ENCODE measurements at regions not wholly inside any gene's neighbourhood (a gene's known extent, or its start where the extent isn't known, plus 50 kb on each side); places are given as distances from the start of the nearest gene placed in this dataset.

DNA sequence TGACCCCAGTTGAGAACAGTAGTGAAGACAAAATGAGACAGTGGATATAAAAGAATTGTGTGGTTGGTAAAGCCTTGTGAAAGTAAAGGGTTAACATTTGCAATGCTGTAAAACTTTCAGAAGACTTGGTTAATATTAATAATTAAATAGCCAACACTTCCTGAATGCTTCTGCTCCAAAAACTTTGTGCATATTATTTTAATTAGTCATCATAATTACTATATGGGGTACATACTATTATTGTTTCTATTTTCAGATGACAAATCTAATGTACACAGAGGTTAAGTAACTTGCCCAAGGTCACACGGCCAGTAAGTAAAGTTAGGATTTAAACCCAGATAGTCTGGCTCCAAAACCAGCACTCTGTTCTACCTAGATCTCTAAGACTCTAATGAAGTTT lies 291.3 kb downstream of the OGFRL1 start:
- H3K4me3 ChIP-seq (replicated peaks in 1 of 2; ENCODE audit: low read depth in 2 of 2, low read length in 2 of 2): no peak overlapping the region
- no peak for DNase-seq (ENCODE audit: low read depth in 2 of 2)
- TF ChIP-seq, protein P1, sequence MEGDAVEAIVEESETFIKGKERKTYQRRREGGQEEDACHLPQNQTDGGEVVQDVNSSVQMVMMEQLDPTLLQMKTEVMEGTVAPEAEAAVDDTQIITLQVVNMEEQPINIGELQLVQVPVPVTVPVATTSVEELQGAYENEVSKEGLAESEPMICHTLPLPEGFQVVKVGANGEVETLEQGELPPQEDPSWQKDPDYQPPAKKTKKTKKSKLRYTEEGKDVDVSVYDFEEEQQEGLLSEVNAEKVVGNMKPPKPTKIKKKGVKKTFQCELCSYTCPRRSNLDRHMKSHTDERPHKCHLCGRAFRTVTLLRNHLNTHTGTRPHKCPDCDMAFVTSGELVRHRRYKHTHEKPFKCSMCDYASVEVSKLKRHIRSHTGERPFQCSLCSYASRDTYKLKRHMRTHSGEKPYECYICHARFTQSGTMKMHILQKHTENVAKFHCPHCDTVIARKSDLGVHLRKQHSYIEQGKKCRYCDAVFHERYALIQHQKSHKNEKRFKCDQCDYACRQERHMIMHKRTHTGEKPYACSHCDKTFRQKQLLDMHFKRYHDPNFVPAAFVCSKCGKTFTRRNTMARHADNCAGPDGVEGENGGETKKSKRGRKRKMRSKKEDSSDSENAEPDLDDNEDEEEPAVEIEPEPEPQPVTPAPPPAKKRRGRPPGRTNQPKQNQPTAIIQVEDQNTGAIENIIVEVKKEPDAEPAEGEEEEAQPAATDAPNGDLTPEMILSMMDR (IDR thresholded peaks at IDR 0.05; ENCODE audit: low read depth, low read length): no peak

DNA sequence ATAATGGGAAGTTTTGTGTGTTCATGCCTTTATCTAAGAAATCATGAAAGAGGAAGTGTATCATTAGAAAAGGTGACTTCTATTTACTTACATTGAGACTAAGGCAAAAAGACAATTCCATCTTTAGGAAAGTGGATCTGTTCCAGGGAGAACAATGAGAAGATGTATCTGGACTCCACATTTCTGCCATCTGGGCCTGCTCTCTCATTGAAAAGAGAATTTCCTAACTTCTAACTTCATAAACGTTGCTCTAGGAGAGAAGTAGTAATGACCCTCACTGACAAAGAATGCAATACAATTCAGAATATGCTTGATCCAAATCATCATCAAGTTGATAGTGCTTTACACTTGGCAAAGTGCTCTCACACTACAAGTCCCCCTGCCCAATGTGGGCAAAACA lies 294.2 kb downstream of the OGFRL1 start:
- no peak for DNase-seq (ENCODE audit: low read depth in 2 of 2)
- H3K4me3 ChIP-seq (replicated peaks in 1 of 2; ENCODE audit: low read depth in 2 of 2, low read length in 2 of 2): no peak overlapping the region
- TF ChIP-seq, protein P1 (IDR thresholded peaks at IDR 0.05; ENCODE audit: low read depth, low read length): no peak

DNA sequence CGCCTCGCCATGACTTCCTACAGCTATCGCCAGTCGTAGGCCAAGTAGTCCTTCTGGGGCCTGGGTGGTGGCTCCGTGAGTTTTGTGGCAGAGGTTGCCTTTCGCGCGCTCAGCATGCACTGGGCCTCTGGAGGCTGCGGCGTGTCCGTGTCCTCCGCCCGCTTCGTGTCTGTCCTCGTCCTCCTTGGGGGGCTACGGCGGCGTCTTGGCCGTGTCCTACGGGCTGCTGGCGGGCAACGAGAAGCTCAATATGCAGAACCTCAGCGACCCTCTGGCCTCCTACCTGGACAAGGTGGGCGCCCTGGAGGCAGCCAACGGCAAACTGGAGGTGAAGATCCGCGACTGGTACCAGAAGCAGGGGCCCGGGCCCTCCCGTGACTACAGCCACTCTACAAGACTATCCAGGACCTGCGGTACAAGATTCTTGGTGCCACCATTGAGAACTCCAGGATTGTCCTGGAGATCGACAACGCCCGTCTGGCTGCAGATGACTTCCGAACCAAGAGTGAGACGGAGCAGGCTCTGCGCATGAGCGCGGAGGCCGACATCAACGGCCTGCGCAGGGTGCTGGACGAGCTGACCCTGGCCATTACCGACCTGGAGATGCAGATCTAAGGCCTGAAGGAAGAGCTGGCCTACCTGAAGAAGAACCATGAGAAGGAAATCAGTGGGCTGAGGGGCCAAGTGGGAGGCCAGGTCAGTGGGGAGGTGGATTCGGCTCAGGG lies 296.3 kb downstream of the OGFRL1 start:
- H3K4me3 ChIP-seq (replicated peaks in 1 of 2; ENCODE audit: low read depth in 2 of 2, low read length in 2 of 2): no peak overlapping the region
- TF ChIP-seq, protein P1 (IDR thresholded peaks at IDR 0.05; ENCODE audit: low read depth, low read length): no peak
- no peak for DNase-seq (ENCODE audit: low read depth in 2 of 2)

DNA sequence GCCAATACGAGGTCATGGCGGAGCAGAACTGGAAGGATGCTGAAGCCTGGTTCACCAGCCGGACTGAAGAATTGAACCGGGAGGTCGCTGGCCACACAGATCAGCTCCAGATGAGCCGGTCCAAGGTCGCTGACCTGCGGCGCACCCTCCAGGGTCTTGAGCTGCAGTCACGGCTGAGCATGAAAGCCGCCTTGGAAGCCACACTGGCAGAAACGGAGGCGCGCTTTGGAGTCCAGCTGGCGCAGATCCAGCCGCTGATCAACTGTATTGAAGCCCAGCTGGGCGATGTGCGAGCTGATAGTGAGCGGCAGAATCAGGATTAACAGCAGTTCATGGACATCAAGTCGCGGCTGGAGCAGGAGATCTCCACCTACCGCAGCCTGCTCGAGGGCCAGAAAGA lies 296.9 kb downstream of the OGFRL1 start:
- H3K4me3 ChIP-seq (replicated peaks in 1 of 2; ENCODE audit: low read depth in 2 of 2, low read length in 2 of 2): no peak overlapping the region
- TF ChIP-seq, protein P1 (IDR thresholded peaks at IDR 0.05; ENCODE audit: low read depth, low read length): no peak
- DNase-seq (ENCODE audit: low read depth in 2 of 2): no peak

DNA sequence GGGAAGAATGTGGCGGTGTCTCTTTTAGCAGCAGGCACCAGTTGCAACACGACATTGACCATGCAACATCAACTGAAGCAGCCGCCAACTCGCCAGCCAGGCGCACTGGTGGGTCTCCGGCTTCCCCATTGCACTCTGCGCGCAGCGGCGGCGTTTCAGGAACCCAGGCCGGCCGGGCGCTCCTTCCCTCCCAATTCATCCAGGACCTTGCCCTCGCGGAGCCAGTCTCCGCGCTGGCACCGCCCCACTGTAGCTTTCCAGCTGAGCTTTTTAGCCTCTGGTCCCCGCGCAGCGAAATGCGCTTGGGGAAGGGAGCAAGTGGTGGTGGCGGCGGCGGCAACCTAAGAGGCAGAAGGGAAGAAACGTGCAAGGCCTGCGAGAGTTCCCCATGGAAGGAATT lies 297.9 kb upstream of the RIMS1 start:
- H3K4me3 ChIP-seq (replicated peaks in 1 of 2; ENCODE audit: low read depth in 2 of 2, low read length in 2 of 2): no peak overlapping the region

DNA sequence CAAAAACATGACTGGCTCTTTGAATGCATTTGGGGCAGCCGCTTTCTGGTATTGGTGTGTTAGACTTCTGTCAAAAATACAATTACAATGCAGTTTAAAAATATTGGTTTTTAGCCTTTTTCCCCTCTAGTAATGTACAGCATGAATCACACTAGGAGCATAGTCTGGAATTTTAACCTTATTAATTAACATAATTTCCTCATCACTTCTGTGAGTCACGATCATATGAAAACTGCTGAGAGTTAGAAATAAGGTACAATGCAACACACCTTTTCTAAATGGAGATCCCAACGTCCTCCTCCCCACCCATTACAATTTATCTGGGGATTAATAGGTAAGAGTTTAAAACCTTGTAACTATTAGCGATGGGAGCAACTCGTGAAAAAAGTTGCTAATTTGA lies 297.1 kb upstream of the RIMS1 start:
- TF ChIP-seq, protein P1 (IDR thresholded peaks at IDR 0.05; ENCODE audit: low read depth, low read length): no peak
- no peak overlapping the region for H3K4me3 ChIP-seq (replicated peaks in 1 of 2; ENCODE audit: low read depth in 2 of 2, low read length in 2 of 2)
- DNase-seq (ENCODE audit: low read depth in 2 of 2): no peak

More for the DNA sequence above, 297.9 kb upstream of the RIMS1 start:
- TF ChIP-seq, protein P1 (IDR thresholded peaks at IDR 0.05; ENCODE audit: low read depth, low read length): no peak
- DNase-seq (ENCODE audit: low read depth in 2 of 2): no peak

DNA sequence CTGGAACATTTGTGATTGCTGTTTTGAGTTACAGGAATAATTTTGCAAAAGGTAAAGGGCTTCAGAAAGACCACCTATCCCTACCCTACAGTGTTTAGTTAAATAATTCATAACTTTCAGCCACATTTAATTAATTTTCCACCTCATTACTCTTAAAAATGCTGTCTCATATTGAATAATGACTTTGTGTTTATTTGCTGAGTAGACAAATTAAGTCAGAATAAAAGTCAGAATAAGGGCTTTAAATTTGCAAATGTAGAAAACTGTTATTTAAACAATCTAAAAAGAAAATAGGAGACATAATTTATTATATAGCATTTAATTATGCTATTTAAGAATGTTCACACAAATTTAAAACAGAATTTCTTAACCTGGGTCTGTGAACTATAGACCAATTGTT lies 293.7 kb upstream of the RIMS1 start:
- no peak for DNase-seq (ENCODE audit: low read depth in 2 of 2)
- no peak overlapping the region for H3K4me3 ChIP-seq (replicated peaks in 1 of 2; ENCODE audit: low read depth in 2 of 2, low read length in 2 of 2)
- TF ChIP-seq, protein P1 (IDR thresholded peaks at IDR 0.05; ENCODE audit: low read depth, low read length): no peak
